Suppressor macrophage (primary cell): ENCODE measurements at regions not wholly inside any gene's neighbourhood (a gene's known extent, or its start where the extent isn't known, plus 50 kb on each side); places are given as distances from the start of the nearest gene placed in this dataset.
"Not testable (repeated sequence)": the region's sequence is repeated elsewhere in the genome, so short reads cannot be mapped to it uniquely, and the experiment has no call there.

Experiments used
- DNase-seq, 4 experiments: peaks; one replicate each; pipeline ENCODE4 v3.0.0-alpha.2; 2020 to 2022

DNA sequence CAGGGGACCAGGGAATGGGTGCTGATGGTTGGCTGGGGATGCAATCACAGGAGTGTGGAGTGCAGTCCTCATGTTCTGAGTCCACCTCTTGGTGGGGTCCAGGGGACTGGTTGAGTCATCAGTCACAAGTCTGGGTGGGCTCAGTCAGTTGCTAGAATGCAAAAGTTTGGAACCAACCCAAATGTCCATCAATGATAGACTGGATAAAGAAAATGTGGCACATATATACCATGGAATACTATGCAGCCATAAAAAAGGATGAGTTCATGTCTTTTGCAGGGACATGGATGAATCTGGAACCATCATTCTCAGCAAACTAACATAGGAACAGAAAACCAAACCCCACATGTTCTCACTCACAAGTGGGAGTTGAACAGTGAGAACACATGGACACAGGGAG lies 199.0 kb upstream of the PITRM1 start:
- not testable (repeated sequence) for DNase-seq

DNA sequence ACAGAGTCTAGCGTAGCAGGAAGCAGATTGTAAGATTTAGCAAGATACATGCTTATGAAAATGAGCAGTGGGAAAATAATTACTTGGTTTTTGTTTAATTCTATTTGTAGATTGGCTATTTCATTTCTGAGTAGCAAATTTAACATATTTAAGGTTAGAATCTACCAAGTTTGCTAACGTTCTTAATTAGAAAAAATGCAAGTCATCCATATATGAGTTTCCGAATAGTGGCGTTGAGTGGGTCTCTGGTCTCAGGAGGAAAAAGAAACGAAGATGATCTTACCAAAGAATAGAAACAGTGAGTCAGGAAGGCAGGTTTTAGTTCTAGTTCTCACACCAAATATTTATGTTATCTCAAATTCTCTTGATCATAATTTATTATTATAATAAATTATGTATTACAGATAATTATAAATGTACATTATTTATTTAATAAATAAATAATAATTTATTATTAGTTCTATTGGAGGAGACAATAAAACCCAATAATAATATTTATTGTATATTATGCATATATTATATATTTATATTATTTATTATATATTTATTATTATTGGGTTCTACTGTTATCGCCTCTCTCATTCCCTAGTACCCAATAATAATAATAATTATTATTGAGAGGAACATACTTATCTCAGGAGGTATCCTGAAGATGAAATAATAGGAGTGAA lies 194.3 kb upstream of the PITRM1 start:
- DNase-seq, result no peak

DNA sequence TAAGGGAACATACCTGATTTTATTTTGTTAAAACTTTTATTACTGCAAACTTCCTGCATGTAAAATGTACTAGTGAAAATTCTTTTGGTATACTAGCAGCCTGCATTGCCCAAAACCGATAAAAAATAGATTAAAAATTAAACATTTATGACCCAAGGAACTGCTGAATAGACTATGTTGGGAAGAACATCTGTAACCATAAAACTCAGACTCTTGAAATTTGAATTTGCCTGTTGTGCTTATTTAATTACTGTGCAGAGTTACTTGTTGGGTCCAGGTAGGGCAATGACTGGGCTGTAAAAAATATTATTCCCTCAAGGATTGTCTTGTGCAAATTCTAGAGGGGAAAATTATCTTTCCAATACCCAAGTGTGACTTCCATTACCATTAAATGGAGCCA lies 193.5 kb upstream of the PITRM1 start:
- no peak for DNase-seq

DNA sequence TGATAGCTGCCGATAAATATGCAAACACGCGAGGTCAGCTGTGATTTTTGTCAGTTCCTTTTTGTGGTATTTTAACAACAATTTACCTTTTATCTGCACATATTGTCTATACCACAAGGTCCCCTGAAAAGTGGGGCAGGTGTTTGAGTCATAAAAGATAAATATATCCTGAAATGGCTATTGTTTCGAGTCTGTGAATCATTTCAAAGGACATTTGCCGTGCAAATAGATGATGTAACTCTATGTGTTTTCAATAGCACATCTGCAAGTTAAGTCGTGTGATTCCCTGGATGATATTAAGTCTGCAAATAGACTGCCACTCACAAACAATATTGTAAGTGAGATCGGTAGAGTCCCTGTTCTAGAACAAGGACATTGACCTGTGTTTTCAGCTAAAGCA lies 193.0 kb upstream of the PITRM1 start:
- no peak for DNase-seq

DNA sequence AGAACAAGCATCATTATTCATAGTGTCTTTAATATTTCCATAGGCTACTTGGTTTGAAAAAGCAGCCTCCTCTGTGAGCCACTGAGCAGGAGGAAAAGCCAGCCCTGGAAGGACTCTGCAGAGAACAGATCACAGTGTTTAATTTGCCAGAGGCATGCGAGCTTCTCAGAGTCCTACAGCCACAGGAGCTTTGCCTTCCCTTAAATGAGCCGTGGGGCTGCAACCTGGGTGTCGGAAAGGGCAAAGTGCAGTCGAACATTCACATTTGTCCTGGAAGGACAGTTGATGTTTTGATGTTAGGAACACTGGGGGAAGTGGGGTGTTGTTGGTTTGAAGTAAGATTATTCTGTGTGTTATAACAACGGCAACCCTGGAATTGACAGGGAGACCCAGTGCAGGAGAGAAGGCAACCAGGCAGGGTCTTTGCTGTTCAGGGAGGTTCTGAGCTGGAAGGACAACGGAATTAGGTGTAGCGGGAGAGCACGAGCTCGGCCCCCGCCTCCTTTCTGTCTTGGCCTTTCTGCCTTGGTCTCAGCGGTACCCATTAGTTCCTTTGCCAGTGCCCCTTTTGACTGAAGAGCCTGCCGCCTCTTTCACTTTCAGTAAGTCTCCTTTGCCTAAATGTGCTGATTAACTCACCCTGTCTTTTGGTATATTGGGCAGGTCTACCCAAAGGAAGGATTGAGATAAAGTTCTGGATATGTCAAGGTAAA lies 192.3 kb upstream of the PITRM1 start:
- no peak for DNase-seq

DNA sequence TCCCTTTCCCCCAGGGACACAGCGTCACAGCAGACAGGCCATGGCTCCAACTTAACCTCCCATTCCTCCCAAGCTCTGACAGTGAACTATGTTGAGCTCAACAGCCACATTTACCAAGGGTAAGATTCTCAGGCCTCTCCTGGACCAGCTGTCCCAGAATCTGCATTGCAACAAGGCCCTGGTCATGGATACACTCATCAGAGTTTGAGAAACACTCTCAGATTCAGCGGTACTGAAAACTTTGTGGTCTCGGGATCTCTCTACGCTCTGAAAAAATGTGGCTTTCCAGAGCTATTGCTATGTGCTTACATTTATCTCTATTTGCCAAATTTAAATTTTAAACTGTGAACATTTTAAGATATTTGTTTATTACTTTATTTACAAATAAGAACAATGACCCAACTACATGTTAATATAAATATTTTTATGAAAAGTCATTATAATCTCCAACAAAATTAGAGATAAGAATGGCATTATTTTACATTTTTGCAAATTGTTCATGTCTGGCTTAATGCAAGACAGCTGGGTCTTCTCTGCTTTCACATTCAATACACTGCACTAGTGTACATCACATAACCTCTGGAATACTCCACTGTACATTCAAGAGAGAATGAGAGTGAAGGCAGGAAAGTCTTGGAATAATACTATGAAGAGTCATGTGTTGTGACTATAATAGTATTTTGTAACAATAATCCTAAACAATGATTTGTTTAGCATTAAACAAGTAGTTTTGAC lies 190.9 kb upstream of the PITRM1 start:
- no peak for DNase-seq

DNA sequence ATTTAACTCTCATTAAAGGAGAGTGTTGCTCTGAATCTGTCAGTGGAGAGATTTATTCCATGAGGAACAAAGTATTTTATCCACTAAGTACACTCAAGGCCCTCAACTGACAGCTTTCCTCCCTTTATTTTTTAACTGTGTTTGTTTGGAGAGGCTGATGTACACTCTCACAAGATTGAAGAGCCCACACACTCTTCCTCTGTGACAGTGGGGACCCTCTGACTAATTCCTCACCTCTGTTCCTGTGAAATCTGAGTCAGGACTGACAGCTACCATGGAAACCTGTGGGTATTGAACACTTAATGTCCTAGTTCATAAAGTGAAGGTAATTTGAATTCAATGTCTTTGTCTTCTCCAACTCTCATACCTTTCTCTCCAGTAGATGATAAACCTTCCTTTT lies 189.8 kb upstream of the PITRM1 start:
- no peak for DNase-seq

DNA sequence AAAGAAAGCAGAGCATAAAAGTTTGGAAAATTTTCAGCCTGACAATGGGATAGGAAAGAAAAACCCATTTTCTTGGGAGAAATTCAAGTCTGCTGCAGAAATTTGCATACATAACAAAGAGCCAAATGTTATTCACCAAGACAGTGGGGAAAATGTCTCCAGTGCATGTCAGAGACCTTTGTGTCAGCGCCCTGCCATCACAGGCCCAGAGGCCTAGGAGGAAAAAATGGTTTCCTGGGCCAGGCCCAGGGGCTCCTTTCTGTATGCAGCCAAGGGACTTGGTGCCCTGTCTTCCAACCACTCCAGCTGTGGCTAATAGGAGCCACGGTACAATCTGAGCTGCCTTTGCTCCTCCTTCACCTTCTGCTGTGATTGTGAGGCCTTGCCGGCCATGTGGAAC lies 189.1 kb upstream of the PITRM1 start:
- no peak for DNase-seq

DNA sequence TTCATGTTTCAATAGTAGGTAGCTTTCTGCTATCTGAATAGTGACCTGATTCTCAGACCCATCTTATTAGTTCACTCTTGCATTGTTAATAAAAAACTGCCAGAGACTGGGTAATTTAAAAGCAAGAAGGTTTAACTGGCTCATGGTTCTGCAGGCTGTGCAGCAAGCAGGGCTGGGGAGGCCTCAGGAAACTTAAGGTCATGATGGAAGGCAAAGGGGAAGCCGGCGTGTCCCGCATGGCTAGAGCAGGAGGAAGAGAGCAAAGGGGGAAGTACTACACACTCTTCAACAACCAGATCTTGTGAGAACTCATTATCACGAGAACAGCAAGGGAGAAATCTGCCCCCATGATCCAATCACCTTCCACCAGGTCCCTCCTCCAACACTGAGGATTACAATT lies 185.2 kb upstream of the PITRM1 start:
- DNase-seq, result peak; percentile 35 to 75 (median 64)

DNA sequence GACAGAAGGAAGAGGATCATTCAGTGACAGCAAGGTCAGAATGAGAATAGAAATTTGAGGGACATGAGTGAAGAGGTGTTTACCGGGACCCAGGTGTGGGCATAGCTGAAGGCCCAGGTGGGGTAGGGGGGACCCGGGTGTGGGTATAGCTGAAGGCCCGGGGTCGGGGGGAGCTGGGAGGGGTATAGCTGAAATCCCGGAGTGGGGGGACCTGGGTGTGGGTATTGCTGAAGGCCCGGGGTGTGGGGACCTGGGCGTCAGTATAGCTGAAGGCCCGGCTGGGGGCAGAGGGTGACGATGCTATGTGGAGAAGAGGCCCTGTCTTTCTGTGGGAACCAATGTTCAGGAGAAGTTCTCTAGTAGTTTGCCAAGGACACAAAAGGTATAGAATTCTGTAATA lies 183.0 kb upstream of the PITRM1 start:
- no peak for DNase-seq

DNA sequence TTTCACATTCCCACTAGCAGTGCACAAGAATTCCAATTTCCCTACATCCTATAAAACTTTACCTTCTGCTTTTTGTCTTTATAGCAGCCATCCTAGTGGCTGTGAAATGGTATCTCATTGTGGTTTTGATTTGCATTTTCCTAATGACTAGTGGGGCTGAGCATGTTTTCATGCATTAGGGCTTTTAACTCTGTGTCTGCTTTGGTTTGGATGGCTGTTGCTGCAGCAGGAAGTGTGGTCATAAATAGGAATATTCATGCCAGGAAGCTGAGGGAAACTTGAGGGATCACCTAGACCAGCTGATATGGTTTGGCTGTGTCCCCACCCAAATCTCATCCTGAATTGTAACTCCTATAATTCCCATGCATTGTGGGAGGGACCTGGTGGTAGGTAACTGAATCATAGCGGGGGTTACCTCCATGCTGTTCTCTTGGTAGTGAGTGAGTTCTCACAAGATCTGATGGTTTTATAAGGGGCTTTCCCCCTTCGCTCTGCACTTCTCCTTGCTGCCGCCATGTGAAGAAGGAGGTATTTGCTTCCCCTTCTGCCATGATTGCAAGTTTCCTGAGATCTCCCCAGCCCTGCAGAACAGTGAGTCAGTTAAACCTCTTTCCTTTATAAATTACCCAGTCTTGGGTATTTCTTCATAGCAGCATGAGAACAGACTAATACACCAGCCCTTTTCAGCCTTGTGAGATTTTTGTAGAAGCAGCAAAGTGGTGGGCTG lies 181.8 kb upstream of the PITRM1 start:
- peak in 2 of 4 experiments; percentile 31 to 32 for DNase-seq

DNA sequence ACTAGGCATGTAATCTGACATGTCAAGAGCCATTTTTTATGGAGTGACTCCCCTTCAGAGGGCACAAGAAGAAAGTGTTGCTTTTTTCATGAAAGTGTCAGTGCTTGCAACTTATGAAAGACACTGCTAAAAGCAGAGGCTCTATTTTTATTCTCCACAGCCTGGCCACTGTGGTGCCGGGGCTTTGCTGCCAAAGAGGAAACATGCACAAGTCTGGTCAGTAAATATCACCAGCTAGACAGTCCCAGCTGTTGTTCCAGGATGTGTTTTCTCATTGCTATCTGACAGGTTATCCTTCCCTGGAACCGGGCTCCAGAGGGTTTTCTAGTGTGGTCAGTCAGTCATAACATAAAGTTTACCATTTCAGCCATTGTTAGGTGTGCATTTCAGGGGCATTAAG lies 180.7 kb upstream of the PITRM1 start:
- DNase-seq, result no peak

DNA sequence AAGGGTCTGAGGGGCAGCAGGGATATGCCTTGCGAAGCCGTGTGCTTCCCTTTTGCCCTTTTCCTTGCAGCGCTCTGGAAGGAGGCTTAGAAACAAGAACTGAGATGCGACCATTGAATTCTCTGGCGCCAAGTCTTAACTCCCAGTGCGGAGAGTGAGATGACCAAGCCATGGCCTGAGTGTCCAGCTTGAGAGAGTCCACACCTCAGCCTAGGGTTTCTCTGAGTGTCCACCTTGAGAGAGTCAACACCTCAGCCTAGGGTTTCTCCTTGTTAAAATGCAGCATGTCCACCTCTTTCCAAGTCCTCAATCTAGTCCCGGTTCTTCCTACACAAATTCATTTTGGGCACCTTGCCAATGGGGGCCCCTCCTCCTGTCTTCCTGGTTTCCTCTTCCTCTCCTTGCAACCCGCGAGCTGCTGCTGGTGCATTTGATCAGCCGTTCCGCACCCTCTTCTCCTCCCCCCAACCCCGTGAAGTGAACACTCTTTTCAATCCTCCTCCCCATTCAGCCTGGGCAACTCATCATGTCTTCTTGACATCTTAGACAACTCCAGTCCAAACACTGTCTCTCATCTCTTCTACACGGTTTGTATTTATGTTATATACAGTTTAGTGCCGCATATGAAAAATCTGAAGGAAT lies 178.2 kb upstream of the PITRM1 start:
- peak; percentile 3 to 35 (median 17) for DNase-seq

DNA sequence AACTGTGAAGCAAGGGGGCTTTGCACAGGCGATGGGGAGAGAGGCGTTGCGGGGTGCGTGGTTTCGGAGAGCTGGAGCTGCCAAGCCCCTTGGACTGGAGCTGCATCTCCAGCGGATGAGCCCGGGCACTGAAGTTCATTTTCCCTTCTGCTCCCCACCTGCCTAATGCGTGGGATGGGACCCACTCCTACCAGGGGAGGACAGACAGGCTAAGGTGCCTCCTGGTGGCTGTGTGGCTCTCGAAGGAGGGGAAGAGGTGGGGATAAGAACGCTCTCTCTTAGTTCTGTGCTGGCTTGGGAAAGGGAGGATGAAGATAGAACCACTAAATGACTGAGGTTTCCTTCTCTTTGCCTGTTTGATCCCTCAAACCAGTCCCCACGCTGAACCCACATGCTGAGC lies 177.6 kb upstream of the PITRM1 start:
- no peak for DNase-seq

DNA sequence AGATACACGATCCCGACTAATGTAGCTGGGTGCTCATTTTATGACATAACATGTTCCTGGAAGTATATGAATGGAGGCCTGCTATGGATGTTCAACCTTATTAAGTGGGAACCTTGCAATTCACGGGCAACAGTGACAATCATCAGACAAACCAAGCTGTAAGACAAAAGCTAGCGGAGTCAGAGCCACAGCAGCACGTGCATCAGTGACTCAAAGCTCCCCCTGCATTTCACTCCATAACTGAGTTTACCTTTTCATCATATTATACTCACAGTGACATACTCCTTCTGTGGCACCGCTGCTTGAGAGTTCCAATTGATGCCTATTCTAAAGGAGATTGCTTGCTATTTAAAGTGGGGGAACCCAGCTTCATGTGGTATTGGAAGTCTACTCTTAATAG lies 176.0 kb upstream of the PITRM1 start:
- no peak for DNase-seq

DNA sequence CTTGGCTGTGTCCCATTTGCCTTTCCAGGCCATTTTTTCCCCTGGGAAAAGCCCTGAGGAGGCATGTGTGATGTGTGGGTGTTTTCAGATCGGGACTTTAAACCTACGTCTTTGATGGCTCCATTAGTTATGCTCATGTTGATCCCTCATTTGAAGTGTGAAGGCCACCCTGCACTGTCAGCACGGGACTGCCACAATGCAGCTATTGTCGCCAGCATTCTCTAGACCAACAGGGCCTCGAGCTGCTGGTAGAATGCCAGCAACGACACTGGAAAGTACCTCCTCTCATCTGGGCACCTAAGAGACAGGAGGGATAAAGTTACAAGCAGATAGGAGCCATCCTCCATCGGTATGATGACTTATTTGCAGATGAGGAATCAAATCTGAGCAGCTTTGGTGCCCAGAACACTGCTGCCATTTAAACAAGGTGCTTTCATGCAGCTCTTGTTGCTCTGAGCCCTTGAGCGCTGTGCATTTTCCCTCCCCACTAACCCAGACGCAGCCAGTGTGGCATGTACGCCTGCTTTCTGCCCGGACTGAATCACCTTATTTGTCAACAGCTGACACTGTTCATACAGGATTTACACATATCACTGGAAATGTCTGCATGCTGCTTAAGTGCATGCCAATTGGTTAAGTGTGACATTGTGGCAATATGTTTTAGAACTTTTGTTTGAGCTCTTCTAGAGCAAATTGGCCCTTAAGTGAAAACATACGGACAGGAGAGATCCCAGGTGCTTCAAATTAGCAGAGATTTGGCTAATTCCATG lies 175.0 kb upstream of the PITRM1 start:
- no peak for DNase-seq

DNA sequence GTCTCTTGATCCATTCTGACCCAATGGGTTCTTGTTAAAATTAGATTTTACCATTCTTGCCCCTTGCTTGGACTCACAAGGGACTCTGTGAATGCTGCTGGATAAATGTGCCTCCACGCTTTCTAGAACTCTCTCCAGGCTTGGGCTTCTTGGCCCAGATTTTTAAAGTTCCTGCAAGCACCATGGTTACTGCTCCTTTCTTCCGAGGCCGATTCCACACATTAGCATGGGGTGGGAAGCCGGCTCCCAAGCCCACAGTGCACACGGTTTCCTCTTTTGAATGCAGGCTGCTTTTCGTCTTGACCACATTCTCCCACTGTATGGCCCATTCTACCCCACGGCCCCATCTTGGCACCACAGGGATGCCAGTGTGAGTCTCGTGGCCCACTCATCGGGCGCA lies 174.3 kb upstream of the PITRM1 start:
- no peak for DNase-seq

DNA sequence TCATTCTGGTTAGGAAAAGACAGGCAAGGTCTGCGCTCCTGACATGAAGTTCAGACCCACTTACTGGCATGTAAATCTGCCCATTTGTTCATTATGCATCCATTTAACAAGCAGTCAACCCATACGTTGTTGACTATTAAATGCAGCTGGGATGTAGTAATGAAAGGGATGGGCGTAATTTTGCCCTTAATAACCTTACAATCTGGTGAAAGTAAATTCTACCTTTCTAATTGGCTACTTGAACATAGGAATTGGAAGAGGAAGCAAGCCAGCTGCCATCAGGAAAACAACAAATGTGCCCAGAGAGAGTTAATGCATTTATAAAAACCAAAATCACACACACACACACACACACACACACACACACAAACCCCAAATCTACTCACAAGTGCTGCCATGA lies 170.2 kb upstream of the PITRM1 start:
- DNase-seq, result no peak

DNA sequence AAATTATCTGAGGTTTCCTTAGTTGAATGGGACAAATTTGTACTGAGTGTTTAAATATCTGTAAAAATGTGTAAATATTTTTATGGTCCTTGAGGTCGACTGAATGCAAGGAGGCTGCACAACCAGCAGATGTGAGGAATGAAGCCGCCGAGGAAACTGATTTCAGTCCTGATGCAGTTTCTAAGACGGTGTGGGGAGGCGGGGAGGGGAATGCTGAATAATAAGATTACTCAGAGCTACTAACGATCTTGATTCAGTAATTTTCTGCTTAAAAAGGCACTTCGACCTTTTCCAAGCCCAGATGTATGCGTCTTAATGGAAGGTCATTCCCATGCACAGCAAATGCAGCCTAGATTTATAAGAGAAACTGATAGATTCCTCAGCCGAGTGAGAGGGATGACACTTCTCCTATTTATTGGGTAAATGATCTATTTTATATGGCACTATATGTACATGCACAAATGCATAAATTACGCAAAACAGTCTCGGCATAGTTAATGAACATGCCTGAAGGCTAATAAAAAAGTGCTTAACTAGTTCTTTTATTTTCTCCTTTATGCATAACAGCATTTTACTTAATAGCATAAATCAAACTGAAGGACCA lies 167.6 kb upstream of the PITRM1 start:
- no peak for DNase-seq

DNA sequence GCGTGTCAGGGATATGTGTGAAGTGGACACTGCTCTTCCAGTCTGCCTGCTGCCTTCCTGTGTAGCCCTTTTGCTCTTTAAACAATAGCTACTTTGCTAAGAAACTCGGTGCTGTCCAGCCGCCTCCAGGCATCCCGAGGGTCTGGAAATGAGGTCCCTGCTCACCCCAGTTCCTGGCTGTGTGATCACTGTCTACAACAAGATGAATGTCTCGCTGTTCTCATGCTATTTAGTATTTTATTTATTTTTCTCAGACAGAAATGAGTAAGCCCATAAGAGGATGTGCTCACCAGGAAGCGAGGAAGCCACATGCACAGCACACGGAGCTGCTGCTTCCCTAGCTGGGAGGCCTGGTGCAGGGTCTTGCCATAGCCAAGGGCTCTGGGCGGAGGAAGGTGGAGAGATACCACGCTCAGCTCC lies 167.0 kb upstream of the PITRM1 start:
- peak; percentile 24 to 74 (median 56) for DNase-seq

DNA sequence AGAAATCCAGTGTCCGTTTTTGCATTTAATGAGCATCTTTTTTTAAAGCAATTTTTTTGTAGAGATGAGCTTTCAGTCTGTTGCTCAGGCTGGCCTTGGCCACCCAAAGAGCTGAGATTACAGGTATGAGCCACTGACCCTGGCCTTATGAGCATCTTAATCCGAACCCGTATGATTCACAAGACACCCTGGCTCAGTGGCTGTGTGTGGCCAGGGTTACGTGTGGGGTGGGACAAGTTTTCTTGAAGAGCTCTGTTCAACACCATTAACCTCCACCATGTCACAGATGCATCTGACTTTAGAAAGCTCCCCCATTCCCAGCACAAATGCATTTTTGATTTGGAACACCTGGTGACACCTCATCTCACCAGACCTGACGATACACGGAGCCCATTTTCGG lies 166.5 kb upstream of the PITRM1 start:
- no peak for DNase-seq
